ENCODE measurements at regions not wholly inside any gene's neighbourhood (a gene's known extent, or its start where the extent isn't known, plus 50 kb on each side); places are given as distances from the start of the nearest gene placed in this dataset.

GRCh38 chr2:147099845-147100244, 745.0 kb upstream of the ACVR2A start:
- intact Hi-C loops (cut with DNase I), result no loop called here
- no peak for TF ChIP-seq CTCF (IDR thresholded peaks at IDR 0.05; ENCODE audit: borderline replicate concordance, extremely low read depth, insufficient read depth)
- no peak overlapping the region for H3K9ac ChIP-seq (ENCODE audit: low read length in 3 of 3)
- no peak overlapping the region for H3K4me3 ChIP-seq (ENCODE audit: low read length in 3 of 3)
- no peak for DNase-seq
- no peaks in the 10 kb centered on the region for H3K4me1 ChIP-seq (ENCODE audit: control insufficient read depth in 2 of 3, insufficient read depth in 2 of 3, low read depth in 1 of 3, low read length in 3 of 3)
- no peaks in the 10 kb centered on the region for H3K36me3 ChIP-seq (ENCODE audit: control insufficient read depth in 2 of 3, insufficient read depth in 3 of 3, low read length in 3 of 3)
- no peaks in the 10 kb centered on the region for H3K9me3 ChIP-seq (ENCODE audit: control insufficient read depth in 2 of 3, insufficient read depth in 1 of 3, low read length in 3 of 3)
- FAIRE-seq, result no peak
- H3K27me3 ChIP-seq (ENCODE audit: control insufficient read depth, insufficient read depth, low read length), result no peaks in the 10 kb centered on the region
- H3K27ac ChIP-seq (ENCODE audit: low read depth in 2 of 2, low read length in 2 of 2), result no peak overlapping the region

- H3K9ac ChIP-seq (ENCODE audit: low read length in 3 of 3), result no peak overlapping the region
- no peak overlapping the region for H3K27ac ChIP-seq (ENCODE audit: low read depth in 2 of 2, low read length in 2 of 2)
- FAIRE-seq, result no peak
- intact Hi-C loops (cut with DNase I), result no loop called here
- DNase-seq, result no peak
- no peaks in the 10 kb centered on the region for H3K4me1 ChIP-seq (ENCODE audit: control insufficient read depth in 2 of 3, insufficient read depth in 2 of 3, low read depth in 1 of 3, low read length in 3 of 3)
- H3K9me3 ChIP-seq (ENCODE audit: control insufficient read depth in 2 of 3, insufficient read depth in 1 of 3, low read length in 3 of 3), result no peaks in the 10 kb centered on the region
- no peaks in the 10 kb centered on the region for H3K36me3 ChIP-seq (ENCODE audit: control insufficient read depth in 2 of 3, insufficient read depth in 3 of 3, low read length in 3 of 3)
- no peaks in the 10 kb centered on the region for H3K27me3 ChIP-seq (ENCODE audit: control insufficient read depth, insufficient read depth, low read length)
- no peak overlapping the region for H3K4me3 ChIP-seq (ENCODE audit: low read length in 3 of 3)
- TF ChIP-seq CTCF (IDR thresholded peaks at IDR 0.05; ENCODE audit: borderline replicate concordance, extremely low read depth, insufficient read depth), result no peak
Observed at GRCh38 chr2:147098940-147099339, 745.9 kb upstream of the ACVR2A start.

- Histone ChIP-seq H3K27ac (ENCODE audit: low read depth in 2 of 2, low read length in 2 of 2) (no peak overlapping the region), H3K9ac (ENCODE audit: low read length in 3 of 3) (no peak overlapping the region), H3K4me1 (ENCODE audit: control insufficient read depth in 2 of 3, insufficient read depth in 2 of 3, low read depth in 1 of 3, low read length in 3 of 3) (no peaks in the 10 kb centered on the region), H3K9me3 (ENCODE audit: control insufficient read depth in 2 of 3, insufficient read depth in 1 of 3, low read length in 3 of 3) (no peaks in the 10 kb centered on the region), H3K36me3 (ENCODE audit: control insufficient read depth in 2 of 3, insufficient read depth in 3 of 3, low read length in 3 of 3) (no peaks in the 10 kb centered on the region), H3K4me3 (ENCODE audit: low read length in 3 of 3) (no peak overlapping the region), H3K27me3 (ENCODE audit: control insufficient read depth, insufficient read depth, low read length) (no peaks in the 10 kb centered on the region)
- no peak for TF ChIP-seq CTCF (IDR thresholded peaks at IDR 0.05; ENCODE audit: borderline replicate concordance, extremely low read depth, insufficient read depth)
- DNase-seq (no peak), FAIRE-seq (no peak)
- intact Hi-C loops (cut with DNase I), result no loop called here
Observed at GRCh38 chr2:147097747-147098146, 747.1 kb upstream of the ACVR2A start.

GRCh38 chr2:147096671-147097070, 748.2 kb upstream of the ACVR2A start:
- Histone ChIP-seq H3K4me3 (ENCODE audit: low read length in 3 of 3) (no peak overlapping the region), H3K4me1 (ENCODE audit: control insufficient read depth in 2 of 3, insufficient read depth in 2 of 3, low read depth in 1 of 3, low read length in 3 of 3) (no peaks in the 10 kb centered on the region), H3K27ac (ENCODE audit: low read depth in 2 of 2, low read length in 2 of 2) (no peak overlapping the region), H3K9me3 (ENCODE audit: control insufficient read depth in 2 of 3, insufficient read depth in 1 of 3, low read length in 3 of 3) (no peaks in the 10 kb centered on the region), H3K9ac (ENCODE audit: low read length in 3 of 3) (no peak overlapping the region), H3K36me3 (ENCODE audit: control insufficient read depth in 2 of 3, insufficient read depth in 3 of 3, low read length in 3 of 3) (no peaks in the 10 kb centered on the region), H3K27me3 (ENCODE audit: control insufficient read depth, insufficient read depth, low read length) (no peaks in the 10 kb centered on the region)
- intact Hi-C loops (cut with DNase I), result no loop called here
- FAIRE-seq, result no peak
- TF ChIP-seq CTCF (IDR thresholded peaks at IDR 0.05; ENCODE audit: borderline replicate concordance, extremely low read depth, insufficient read depth), result no peak
- no peak for DNase-seq

Data from kidney (tissue), 13 donors.